ENCODE measurements at regions not wholly inside any gene's neighbourhood (a gene's known extent, or its start where the extent isn't known, plus 50 kb on each side); places are given as distances from the start of the nearest gene placed in this dataset.
A peak's percentile ranks its signal among the peaks of the same experiment; 100 is the strongest.
"Not testable (repeated sequence)": the region's sequence is repeated elsewhere in the genome, so short reads cannot be mapped to it uniquely, and the experiment has no call there.

DNA sequence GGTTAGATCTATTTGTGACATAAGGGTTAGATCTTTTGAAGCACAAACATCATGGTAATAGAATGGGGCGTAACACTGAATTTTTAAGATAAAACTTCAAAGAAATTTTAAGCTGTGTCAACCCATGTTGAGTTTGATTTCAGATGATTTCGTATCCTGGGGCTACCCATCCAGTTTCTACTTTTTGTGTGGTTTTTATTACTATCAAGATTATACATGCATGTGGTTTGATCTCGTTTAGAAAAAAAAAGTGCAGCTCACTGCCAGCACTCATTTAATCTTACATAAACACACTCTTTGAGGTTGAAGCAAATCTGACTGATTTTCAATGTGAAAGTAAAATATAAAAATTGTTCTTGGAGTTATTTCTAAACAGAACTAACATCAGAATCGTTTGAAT, 140.8 kb upstream of the GRB10 start:
- no peak for DNase-seq
- in situ Hi-C loops (cut with HindIII; ENCODE audit: low pct_ligation_motif_present, low pct_unique_long_range_greater_than_20kb, low sequenced_read_pairs) = no loop called here

DNA sequence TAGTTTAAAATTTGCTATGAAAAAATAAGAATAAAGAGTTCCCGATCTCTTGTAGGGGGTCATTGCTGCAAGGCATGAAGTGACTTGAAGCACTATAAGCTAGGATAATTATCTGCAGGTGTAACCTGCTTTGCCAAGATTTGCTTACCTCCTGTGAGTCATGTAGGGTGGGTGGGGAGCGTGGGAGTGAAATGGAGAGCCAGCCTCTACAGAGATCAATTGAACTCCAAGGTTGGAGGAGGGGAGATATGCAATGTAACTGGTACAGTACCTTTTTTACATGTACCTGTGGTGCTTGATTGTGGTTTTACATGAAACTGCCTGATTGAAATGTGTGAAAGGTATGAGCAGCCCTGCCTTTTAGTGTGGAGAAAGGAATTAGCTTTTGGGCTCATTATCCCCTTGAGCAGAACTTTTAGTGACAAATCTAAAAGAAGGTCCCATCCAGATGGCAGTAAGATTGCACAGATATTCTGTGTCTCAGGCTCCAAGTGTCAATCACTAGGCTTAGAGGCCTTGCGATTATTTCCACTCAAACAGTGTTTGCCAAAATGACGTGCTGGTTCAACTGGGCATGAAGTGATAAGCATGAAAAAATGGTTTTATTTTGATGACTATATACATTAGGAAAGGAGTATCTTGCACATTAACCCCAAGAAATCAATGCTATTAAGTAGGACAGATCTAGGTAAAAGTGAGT, 138.6 kb upstream of the GRB10 start:
- in situ Hi-C loops (cut with HindIII; ENCODE audit: low pct_ligation_motif_present, low pct_unique_long_range_greater_than_20kb, low sequenced_read_pairs) = no loop called here

GRCh38 chr7:50920031-50920635, 137.4 kb upstream of the GRB10 start:
- in situ Hi-C loops (cut with HindIII; ENCODE audit: low pct_ligation_motif_present, low pct_unique_long_range_greater_than_20kb, low sequenced_read_pairs) = no loop called here

More for the DNA sequence above, 138.6 kb upstream of the GRB10 start:
- DNase-seq = no peak

DNA sequence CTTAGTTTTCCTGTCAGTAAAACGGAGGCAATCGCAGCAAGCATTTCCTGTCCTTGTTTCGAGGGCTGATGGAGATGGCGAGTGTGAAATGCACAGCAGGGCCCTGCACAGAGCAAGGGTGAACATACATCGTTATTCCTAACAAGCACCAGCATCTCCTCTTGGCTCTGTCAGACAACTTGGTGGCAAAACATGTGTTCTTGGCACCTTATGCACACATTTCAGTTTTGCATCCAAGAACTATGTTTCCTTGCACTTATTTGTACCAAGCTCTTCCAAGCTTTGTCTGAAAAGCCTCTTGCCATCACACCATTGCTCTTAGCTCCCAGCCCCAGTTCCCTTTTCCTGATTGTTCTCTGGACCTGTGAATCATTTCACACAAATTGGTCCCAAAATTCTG, 132.9 kb upstream of the GRB10 start:
- in situ Hi-C loops (cut with HindIII; ENCODE audit: low pct_ligation_motif_present, low pct_unique_long_range_greater_than_20kb, low sequenced_read_pairs) = no loop called here
- no peak for DNase-seq

More at GRCh38 chr7:50920031-50920635, 137.4 kb upstream of the GRB10 start:
- DNase-seq = no peak

- in situ Hi-C loops (cut with HindIII; ENCODE audit: low pct_ligation_motif_present, low pct_unique_long_range_greater_than_20kb, low sequenced_read_pairs) = no loop called here
- no peak for DNase-seq
Measured at GRCh38 chr7:50914460-50914859, 131.8 kb upstream of the GRB10 start.

DNA sequence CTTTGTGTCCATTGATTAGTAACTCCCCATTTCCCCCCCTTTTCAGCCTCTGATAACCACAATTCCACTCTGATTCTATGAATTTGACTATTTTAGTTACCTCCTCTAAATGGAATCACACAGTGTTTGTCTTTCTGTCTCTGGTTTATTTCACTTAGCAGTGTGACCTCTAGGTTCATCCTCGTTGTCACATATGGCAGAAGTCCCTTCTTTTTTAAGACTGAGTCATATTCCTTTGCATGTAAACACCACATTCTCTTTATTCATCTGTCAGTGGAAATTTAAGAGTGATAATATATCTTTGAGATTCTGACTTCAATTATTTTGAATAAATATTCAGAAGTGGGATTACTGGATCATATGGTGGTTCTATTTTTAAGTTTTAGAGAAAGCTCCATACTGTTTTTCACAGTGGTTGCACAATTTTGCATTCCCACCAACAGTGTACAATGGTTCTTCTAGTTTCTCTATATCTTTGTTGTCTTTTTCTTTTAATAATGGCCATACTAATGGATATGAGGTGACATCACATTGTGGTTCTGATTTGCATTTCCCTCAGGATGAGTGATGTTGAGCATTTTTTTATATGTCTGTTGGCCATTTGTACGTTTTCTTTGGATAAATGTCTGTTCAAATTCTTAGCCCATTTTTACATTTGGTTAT, 126.1 kb upstream of the GRB10 start:
- DNase-seq = no peak
- in situ Hi-C loops (cut with HindIII; ENCODE audit: low pct_ligation_motif_present, low pct_unique_long_range_greater_than_20kb, low sequenced_read_pairs) = no loop called here

GRCh38 chr7:50898604-50899477, 116.1 kb upstream of the GRB10 start:
- peak; percentile 8 for DNase-seq
- in situ Hi-C loops (cut with HindIII; ENCODE audit: low pct_ligation_motif_present, low pct_unique_long_range_greater_than_20kb, low sequenced_read_pairs) = not testable (repeated sequence)

DNA sequence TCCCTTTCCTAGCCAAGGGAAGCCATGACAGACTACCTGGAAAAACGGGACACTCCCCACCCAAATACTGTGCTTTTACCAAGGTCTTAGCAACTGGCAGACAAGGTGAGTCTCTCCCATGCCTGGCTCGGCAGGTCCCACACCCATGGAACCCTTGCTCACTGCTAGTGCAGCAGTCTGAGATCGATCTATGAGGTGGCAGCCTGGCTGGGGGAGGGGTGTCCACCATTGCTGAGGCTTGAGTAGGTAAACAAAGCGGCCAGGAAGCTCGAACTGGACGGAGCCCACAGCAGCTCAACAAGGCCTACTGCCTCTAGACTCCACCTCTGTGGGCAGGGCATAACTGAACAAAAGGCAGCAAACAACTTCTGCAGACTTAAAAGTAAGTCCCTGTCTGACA, 104.4 kb upstream of the GRB10 start:
- in situ Hi-C loops (cut with HindIII; ENCODE audit: low pct_ligation_motif_present, low pct_unique_long_range_greater_than_20kb, low sequenced_read_pairs); DNase-seq: not testable (repeated sequence)

DNA sequence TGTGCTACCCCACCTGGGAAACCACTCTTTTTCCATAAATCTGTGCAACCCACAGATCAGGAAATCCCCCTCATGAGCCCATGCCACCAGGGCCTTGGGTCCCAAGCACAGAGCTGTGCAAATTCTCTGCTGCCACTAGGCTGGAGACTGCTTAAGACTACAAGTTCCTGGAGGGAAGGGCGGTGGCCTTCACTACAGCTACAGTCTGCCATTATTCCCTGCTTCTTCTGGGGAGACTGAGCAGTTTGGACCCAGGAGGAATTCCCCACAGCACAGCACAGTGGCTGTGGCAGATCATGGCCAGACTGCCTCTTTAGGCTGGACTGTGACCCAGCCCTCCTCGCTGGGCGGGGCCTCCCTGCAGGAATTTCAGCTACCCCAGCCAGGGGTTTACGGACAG, 89.7 kb upstream of the GRB10 start:
- in situ Hi-C loops (cut with HindIII; ENCODE audit: low pct_ligation_motif_present, low pct_unique_long_range_greater_than_20kb, low sequenced_read_pairs) = no loop called here
- no peak for DNase-seq

DNA sequence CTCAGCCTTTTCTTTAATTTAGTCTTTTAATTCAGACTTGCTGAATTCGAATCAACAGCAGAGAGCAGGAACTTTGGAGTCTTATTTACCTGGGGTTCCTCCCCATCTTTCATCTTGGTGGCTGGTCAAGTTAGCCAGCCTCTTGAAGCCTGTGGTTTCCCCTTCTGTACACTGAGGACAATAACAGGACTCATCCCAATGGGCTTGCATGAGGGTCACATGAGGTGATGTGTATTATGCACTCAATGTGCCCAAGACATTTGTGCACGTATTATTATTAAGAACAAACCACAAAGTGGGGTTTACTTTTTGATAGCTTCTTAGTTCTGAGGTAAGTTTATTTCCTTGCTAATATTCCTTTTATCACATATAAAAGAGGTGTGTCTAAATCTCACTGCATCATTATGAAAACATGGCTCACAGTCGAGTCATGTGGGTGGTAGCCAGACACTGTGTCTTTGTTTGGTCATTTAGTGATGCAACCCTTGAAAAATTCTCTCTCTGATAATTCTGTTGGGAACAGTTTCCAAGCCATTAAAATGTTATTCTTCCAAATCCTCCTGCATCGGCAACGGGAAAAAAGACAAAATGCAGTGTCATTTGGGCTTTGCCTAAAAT, 86.5 kb upstream of the GRB10 start:
- in situ Hi-C loops (cut with HindIII; ENCODE audit: low pct_ligation_motif_present, low pct_unique_long_range_greater_than_20kb, low sequenced_read_pairs) = no loop called here
- DNase-seq = peak; percentile 54

- in situ Hi-C loops (cut with HindIII; ENCODE audit: low pct_ligation_motif_present, low pct_unique_long_range_greater_than_20kb, low sequenced_read_pairs) = no loop called here
Measured at GRCh38 chr7:50868426-50869100, 85.9 kb upstream of the GRB10 start.

GRCh38 chr7:50867034-50867356, 84.3 kb upstream of the GRB10 start:
- in situ Hi-C loops (cut with HindIII; ENCODE audit: low pct_ligation_motif_present, low pct_unique_long_range_greater_than_20kb, low sequenced_read_pairs) = no loop called here
- DNase-seq = no peak

More at GRCh38 chr7:50868426-50869100, 85.9 kb upstream of the GRB10 start:
- DNase-seq = peak; percentile 32

DNA sequence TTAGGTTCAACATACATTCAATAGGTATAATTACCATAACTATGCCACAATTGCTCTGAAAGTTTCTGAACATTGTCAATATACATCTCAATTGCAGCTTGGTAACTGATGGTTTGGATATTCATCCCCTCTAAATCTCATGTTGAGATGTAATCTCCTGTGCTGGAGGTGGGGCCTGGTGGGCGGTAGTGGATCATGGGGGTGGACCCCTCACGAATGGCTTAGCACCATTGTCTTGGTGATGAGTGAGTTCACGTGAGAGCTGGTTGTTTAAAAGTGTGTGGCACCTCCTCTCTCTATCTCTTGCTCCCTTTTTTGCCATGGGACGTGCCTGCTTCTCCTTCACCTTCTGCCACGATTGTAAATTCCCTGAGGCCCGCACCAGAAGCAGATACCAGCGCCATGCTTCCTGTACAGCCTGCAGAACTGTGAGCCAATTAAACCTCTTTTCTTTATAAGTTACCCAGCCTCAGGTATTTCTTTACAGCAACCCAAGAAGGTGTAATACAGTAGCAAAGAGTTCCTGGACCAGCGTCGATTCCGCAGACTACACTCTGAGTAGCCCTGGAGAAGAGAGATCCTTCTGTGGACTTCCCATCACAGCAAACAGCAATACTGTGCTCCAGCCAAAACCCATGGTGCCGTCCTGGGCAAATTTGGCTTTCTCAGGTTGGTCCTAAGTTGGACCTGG, 83.8 kb upstream of the GRB10 start:
- in situ Hi-C loops (cut with HindIII; ENCODE audit: low pct_ligation_motif_present, low pct_unique_long_range_greater_than_20kb, low sequenced_read_pairs) = no loop called here
- no peak for DNase-seq

DNA sequence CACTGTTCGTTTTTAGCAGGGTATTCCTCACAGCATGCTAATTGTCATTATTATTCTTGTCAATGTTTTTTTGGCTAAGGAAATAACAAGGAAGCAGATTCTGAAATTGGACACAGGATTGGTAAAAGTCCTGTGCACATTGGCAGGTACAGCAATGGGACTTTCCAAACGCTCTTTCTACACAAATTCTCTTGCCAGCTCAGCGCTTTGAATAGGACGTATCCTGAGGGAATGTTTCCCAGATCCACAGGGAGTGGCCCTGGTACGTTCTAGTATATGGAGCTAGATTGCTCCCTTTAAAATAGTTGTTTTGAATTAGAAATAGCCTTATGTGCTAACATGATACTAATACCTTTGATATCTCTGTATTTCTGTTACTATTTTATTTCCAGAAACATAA, 82.8 kb upstream of the GRB10 start:
- in situ Hi-C loops (cut with HindIII; ENCODE audit: low pct_ligation_motif_present, low pct_unique_long_range_greater_than_20kb, low sequenced_read_pairs) = no loop called here
- no peak for DNase-seq

DNA sequence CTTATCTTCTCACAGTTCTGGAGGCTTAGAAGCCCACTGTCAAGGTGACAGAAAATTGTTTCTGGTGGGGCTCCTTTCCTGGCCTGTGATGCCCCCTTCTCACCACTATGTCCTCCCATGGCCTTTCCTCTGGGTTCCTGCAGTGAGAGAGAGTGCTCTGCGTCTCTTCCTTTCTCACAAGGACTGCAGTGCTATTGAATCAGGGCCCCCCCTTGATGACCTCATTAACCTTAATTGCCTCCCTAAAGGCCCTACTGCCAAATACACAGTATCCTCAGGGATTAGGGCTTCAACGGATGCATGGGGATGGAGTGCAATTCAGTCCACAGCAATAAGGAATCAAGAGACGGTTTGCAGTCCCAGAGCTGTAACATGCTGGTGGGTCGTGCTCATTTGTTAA, 82.0 kb upstream of the GRB10 start:
- DNase-seq = no peak

GRCh38 chr7:50863053-50863452, 80.4 kb upstream of the GRB10 start:
- DNase-seq = no peak
- in situ Hi-C loops (cut with HindIII; ENCODE audit: low pct_ligation_motif_present, low pct_unique_long_range_greater_than_20kb, low sequenced_read_pairs) = no loop called here

More for the DNA sequence above, 82.0 kb upstream of the GRB10 start:
- in situ Hi-C loops (cut with HindIII; ENCODE audit: low pct_ligation_motif_present, low pct_unique_long_range_greater_than_20kb, low sequenced_read_pairs) = no loop called here

DNA sequence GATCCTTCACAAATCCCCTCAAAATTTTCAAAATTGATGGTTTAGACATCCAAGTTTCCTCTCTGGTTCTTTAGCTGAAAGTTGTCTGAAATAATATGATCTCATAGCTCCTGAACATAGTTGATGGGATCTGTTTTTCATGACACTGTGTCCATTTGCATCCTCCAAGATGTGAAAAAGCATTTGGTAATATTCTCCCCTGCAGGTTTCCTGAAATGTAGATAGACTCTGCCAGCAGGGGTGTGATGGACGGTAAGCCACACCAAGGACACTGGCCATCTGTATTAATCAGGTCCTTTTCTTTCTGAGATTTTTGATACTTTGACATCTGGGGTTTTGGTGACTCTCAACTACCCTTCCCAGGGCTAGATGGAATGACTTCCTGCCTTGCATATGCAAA, 79.6 kb upstream of the GRB10 start:
- in situ Hi-C loops (cut with HindIII; ENCODE audit: low pct_ligation_motif_present, low pct_unique_long_range_greater_than_20kb, low sequenced_read_pairs) = no loop called here
- no peak for DNase-seq

GRCh38 chr7:50860598-50860997, 77.9 kb upstream of the GRB10 start:
- in situ Hi-C loops (cut with HindIII; ENCODE audit: low pct_ligation_motif_present, low pct_unique_long_range_greater_than_20kb, low sequenced_read_pairs) = no loop called here
- no peak for DNase-seq
